Choroid plexus epithelial cell (primary cell): ENCODE measurements at regions not wholly inside any gene's neighbourhood (a gene's known extent, or its start where the extent isn't known, plus 50 kb on each side); places are given as distances from the start of the nearest gene placed in this dataset.

Source experiments
- DNase-seq: peaks from one replicate; pipeline ENCODE4 v3.0.0-alpha.2; 2010; ENCODE audit warnings: low read depth
- H3K4me3 ChIP-seq: 2 replicates; pipeline ENCODE4 v1.5.1; 2011; ENCODE audit warnings: low read depth, mild to moderate bottlenecking, control low read depth, low read length, moderate library complexity
- TF ChIP-seq, protein P1 (sequence below): conservative IDR thresholded peaks from 2 replicates; pipeline ENCODE4 v1.5.1; 2011; ENCODE audit warnings: low read depth, mild to moderate bottlenecking, control low read depth, inconsistent platforms, low read length, moderate library complexity

DNA sequence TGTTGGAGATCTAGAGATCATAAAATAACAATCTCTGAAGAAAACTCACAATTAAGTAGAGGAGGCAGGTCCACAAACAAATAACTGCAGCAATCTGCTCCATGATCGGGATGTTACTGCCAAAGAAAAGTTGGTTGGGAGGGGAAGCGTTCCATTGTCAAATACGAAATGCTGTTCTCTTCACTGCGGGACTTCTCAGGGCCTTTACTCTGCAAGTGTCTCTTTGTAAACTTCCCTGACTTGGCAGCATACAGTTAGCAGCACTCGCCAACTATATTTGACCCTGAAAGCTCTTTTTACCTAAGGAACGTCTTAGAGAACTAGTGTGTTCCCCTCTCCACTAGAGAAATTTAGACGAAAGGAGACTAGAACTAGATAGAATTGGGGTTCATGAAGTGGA is 780.7 kb upstream of the TBX3 start:
- TF ChIP-seq, protein P1, sequence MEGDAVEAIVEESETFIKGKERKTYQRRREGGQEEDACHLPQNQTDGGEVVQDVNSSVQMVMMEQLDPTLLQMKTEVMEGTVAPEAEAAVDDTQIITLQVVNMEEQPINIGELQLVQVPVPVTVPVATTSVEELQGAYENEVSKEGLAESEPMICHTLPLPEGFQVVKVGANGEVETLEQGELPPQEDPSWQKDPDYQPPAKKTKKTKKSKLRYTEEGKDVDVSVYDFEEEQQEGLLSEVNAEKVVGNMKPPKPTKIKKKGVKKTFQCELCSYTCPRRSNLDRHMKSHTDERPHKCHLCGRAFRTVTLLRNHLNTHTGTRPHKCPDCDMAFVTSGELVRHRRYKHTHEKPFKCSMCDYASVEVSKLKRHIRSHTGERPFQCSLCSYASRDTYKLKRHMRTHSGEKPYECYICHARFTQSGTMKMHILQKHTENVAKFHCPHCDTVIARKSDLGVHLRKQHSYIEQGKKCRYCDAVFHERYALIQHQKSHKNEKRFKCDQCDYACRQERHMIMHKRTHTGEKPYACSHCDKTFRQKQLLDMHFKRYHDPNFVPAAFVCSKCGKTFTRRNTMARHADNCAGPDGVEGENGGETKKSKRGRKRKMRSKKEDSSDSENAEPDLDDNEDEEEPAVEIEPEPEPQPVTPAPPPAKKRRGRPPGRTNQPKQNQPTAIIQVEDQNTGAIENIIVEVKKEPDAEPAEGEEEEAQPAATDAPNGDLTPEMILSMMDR: no peak
- DNase-seq: no peak
- H3K4me3 ChIP-seq: no peak overlapping the region

DNA sequence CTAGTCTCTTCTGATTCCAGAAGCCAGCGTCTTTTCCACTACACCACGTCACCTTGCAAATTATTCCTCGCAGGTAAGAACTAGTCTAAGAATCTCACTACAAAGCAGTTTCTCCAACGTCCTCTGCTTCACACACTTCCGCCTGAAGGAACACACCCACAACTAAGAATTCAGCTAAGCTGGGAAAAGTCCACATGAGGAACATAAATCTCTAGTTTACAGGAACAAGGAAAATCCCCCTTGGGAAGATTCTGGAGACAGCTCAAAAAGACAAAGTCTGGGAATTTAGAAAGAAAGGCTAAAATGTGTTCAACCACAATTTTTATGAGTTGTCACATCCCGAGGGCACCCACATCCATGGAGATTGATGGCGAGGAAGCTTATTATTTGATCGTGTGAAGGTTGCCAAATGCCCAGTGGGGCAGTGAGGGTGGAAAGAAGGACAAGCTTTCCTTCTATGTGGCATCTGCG is 780.2 kb upstream of the TBX3 start:
- TF ChIP-seq, protein P1: no peak
- DNase-seq: no peak
- no peak overlapping the region for H3K4me3 ChIP-seq

DNA sequence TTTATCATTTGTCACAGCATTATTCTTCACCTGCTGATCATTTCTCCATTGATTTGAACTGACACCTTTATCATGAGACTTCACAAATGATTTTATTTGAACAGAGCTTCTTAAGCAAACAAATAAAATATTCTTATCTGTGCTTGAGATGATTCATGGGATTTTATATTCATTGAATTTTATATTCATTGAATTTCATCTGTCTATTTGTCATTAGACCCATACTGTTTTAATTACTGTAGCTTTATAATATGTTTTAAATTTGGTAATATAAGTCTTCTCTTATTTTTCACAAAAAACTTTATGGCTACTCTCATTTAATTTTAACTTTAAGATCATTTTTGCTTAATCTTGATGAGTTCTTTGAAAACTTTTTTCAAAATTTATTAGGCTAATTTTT is 777.4 kb upstream of the TBX3 start:
- TF ChIP-seq, protein P1: no peak
- no peak overlapping the region for H3K4me3 ChIP-seq
- DNase-seq: no peak

DNA sequence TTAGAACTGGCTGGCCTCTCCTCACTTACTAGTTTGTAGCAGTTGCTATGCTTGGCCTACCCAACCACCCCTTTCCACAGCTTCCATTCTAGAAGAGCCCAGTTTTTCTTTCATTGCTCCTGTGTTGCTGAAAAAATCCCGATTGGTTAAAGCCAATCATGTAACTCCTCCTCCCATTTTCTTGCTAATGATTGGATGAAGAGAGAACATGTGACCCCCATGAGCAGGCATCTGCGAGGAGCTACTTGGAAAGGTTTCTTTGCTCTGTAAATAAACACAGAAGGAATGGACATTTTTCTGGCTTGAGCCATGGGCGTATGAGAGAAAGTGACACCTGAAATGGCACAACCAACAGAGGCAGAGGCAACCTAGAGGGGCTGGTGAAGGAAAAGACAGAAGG is 773.8 kb upstream of the TBX3 start:
- H3K4me3 ChIP-seq: no peak overlapping the region
- TF ChIP-seq, protein P1: no peak
- no peak for DNase-seq

DNA sequence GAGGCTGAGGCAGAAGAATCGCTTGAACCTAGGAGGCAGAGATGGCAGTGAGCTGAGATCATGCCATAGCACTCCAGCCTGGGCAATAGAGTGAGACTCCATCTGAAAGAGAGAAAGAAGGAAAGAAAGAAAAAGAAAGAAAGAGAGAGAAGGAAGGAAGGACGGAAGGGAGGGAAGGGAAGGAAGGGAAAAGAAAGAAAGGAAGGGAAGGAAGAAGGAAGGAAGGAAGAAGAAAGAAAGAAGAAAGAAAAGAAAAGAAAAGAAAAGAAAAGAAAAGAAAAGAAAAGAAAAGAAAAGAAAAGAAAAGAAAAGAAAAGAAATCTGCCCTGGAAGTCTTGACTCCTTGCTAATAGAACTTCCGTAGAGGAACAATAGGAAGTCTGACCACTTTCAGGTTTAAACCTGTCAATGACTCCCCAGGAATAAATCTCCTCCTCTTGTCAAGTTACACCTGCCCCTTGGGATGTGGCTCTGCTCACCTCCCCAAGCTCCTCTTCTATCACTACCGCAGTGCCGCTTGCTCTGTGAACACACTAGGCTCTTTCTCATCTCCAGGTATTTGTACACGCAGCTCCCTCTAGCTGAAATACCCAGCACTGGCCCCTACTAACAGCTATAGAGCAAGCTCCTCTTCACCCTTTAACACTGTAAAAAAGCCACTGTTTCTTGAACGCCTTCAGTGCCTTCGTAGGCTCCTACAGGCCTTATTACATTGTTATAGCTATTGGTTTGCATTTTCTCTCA is 773.1 kb upstream of the TBX3 start:
- TF ChIP-seq, protein P1: peak; percentile 44
- DNase-seq: peak; percentile 23
- H3K4me3 ChIP-seq: no peak overlapping the region

DNA sequence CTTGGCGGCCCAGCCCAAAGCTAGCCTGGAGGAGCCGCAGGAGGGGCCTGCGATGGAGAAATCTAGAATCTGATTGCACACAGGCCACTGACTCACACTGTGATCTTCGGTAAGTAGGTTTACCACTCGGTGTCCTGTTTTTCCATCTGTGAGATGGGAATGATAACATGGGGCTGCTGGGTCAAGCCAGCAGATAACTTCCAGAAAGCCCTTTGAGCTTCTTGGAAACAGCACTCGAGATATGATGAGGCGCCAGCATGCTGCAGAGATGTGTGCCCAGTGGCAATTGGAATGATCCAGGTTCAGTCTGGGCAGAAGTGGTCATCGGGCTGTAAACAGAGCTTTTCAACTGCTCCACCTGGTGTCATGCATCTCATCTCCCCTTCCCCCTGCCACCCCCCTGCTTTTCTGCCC is 771.3 kb upstream of the TBX3 start:
- DNase-seq: no peak
- H3K4me3 ChIP-seq: no peak overlapping the region
- TF ChIP-seq, protein P1: no peak

DNA sequence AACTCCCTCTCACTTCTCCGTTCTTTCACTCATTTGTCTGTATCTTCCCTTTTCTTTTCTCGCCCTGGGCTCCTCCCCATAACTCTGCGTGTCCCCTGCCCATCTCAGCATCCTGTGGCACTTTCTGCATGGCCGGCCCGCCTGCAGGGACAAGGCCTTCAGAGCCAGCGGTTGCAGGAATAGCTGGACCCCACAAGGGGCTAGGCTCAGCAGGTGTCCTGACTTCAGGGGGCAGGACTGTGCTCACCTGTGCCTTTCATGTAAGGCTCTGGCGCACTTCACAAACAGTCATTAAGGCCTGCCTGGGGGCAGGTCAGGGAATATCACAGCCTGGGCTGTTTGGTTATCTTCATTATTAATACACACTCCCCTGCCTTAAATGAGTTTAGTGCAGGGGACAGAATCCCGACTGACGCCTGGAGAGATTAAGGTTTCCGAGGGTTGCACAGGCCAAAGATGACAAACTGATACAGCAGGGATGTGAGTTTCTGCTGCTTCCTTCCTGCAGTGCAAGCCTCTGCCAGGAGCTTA is 768.8 kb upstream of the TBX3 start:
- H3K4me3 ChIP-seq: no peak overlapping the region
- TF ChIP-seq, protein P1: no peak
- no peak for DNase-seq
